Astrocyte of the spinal cord (primary cell): ENCODE measurements at regions not wholly inside any gene's neighbourhood (a gene's known extent, or its start where the extent isn't known, plus 50 kb on each side); places are given as distances from the start of the nearest gene placed in this dataset.

Source experiments
- DNase-seq: peaks from one replicate; pipeline ENCODE4 v3.0.0; 2011; ENCODE audit warnings: low read depth, low spot score
- H3K4me3 ChIP-seq: 2 replicates; pipeline ENCODE4 v1.5.1; 2011; ENCODE audit warnings: low read depth, mild to moderate bottlenecking, low read length, moderate library complexity
- in situ Hi-C: cut with HindIII; loops from 2 replicates; pipeline ENCODE4 v1.10.0; 2017; ENCODE audit warnings: low sequenced_read_pairs
- TF ChIP-seq, protein P1 (sequence below): IDR thresholded peaks from 2 replicates; pipeline ENCODE4 v1.5.1; 2012; ENCODE audit warnings: low read depth, mild to moderate bottlenecking, low read length, inconsistent platforms

DNA sequence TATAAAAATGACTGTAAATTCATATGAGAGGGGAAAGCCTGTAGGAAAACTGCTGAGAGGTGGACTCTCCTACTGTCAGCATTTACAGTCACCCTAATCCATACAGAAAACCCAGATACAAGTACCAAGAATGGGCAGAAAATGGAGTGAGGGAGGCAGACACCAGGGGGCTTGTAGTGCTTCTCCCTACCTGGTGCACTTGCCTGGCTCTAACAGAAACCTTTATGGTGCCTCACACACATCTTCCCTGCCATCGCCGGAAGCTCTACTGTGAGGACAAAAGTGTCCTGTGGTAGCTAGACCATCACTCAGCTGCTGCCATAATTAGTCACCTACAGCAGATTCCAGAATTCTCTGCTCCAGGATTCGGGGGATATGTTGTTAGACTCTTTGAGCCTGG is 441.3 kb downstream of the TFAP2B start:
- TF ChIP-seq, protein P1, sequence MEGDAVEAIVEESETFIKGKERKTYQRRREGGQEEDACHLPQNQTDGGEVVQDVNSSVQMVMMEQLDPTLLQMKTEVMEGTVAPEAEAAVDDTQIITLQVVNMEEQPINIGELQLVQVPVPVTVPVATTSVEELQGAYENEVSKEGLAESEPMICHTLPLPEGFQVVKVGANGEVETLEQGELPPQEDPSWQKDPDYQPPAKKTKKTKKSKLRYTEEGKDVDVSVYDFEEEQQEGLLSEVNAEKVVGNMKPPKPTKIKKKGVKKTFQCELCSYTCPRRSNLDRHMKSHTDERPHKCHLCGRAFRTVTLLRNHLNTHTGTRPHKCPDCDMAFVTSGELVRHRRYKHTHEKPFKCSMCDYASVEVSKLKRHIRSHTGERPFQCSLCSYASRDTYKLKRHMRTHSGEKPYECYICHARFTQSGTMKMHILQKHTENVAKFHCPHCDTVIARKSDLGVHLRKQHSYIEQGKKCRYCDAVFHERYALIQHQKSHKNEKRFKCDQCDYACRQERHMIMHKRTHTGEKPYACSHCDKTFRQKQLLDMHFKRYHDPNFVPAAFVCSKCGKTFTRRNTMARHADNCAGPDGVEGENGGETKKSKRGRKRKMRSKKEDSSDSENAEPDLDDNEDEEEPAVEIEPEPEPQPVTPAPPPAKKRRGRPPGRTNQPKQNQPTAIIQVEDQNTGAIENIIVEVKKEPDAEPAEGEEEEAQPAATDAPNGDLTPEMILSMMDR = no peak
- no peak for DNase-seq
- in situ Hi-C loops = no loop called here
- H3K4me3 ChIP-seq = no peak overlapping the region

DNA sequence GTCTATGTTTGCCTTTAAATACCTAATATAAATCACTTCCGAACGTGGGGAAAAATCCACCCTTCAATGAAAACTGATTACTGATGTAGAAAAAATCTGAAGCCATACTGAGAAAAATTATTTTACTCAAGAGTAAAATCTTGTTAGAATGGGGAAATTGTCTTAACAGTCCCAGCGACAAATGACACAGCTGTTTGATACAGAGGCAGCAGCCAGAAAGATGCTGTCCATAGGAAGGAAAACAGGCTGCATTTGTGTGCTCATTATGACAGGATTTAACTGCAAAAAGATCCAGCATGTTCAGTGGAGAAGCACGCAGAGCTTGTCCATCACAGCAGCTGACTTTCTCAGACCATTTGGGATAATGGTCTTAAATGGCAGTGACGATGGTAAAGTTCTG is 443.0 kb downstream of the TFAP2B start:
- no peak for DNase-seq
- in situ Hi-C loops = no loop called here
- no peak overlapping the region for H3K4me3 ChIP-seq
- TF ChIP-seq, protein P1 = no peak

DNA sequence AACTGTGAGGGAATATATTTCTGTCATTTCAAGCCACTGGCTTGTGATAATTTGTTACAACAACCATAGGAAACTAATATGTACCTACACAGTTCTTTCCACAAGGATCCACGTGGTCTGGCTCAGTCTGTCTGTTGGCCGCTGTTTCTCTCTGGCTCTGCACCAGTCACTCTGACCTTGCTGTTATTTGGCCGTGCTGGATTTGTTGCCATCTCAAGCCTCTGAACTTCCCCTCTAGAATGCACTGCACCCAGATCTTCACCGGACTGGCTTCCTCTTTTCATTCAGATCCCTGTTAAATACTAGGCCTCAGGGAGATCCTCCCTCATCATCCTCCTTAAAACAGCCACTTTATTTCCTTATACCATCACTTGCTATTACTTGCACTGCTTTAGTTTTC is 446.8 kb downstream of the TFAP2B start:
- DNase-seq = no peak
- in situ Hi-C loops = no loop called here
- no peak overlapping the region for H3K4me3 ChIP-seq
- TF ChIP-seq, protein P1 = no peak

DNA sequence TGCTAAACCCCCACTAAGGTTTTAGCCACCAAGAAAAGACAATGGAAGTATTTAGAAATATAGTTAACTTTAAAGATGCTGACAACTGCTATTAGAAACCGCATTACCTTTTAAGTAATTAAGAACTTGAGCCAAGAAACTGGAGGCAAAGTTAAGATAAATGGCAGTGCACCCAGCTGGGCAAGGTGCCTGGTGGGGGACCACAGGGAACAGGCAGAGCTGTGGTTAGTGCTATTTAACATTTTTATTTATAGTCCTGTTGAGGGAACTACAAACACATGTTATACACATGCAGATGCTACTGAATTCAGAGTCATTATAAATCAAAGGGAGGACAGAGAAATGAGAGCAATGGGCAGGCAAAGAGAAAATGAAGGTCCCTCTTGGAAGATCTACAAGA is 447.9 kb downstream of the TFAP2B start:
- H3K4me3 ChIP-seq = no peak overlapping the region
- TF ChIP-seq, protein P1 = no peak
- in situ Hi-C loops = no loop called here
- no peak for DNase-seq

DNA sequence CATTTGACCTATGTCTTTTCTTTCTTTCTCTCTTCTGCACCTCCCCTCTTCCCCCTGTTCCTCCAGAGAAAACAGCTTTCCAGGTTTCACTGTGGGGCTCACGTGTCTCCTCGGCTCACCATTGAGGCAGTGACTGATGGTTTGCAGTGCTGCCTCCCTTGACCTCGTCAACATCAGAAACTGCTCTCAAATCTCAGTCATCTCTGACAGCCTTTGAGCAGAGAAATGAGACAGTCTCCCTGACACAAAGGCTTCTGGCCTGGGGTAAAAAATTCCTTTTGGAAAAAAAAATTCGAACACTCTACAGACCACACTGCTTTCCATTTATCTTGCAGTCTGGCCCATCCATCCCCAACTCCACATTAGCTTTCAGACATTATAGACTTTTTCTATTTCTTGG is 450.0 kb downstream of the TFAP2B start:
- TF ChIP-seq, protein P1 = no peak
- no peak overlapping the region for H3K4me3 ChIP-seq
- in situ Hi-C loops = no loop called here
- DNase-seq = no peak

DNA sequence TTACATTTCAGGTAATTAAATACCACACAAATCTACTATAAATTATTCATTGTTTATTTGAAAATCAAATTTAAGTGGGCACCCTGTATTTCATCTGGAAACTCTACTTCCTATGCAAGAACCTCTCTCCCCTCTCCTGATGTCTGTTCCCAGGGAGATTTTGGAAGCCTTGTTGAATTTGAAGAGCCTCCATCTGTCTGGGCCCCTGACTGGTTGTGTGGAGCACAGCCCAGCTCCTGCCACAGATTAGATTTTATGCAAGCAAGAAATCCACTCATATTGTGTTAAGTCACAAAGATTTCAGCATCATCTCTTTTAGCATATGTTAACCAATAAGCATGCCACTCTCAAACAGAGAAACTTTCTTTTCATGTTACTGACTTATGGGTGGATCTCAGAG is 451.2 kb downstream of the TFAP2B start:
- no peak overlapping the region for H3K4me3 ChIP-seq
- no peak for DNase-seq
- TF ChIP-seq, protein P1 = no peak
- in situ Hi-C loops = no loop called here

DNA sequence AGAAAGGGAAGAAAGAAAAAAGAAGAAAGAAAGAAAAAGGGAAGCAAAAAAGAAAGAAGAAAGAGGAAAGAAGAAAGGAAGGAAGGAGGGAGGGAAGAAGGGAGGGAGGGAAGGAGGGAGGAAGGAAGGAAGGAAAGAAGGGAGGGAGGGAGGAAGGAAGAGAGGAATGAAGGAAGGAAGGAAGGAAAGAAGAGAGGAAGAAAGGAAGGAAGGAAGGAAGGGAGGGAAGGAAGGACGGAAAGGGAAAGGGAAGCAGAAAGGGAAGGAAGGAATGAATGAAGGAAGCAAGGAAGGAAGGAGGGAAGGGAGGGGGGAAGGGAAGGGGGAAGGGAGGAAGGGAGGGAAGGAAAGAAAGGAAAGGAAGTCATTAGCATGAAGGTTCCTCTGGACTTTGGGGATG is 452.9 kb downstream of the TFAP2B start:
- TF ChIP-seq, protein P1 = no peak
- no peak for DNase-seq
- in situ Hi-C loops = no loop called here
- no peak overlapping the region for H3K4me3 ChIP-seq
